ENCODE measurements at regions not wholly inside any gene's neighbourhood (a gene's known extent, or its start where the extent isn't known, plus 50 kb on each side); places are given as distances from the start of the nearest gene placed in this dataset.

- H3K36me3 ChIP-seq (ENCODE audit: insufficient read depth, low read length): no peaks in the 10 kb centered on the region
- no peaks in the 10 kb centered on the region for H3K79me2 ChIP-seq (ENCODE audit: insufficient read depth, low read depth, low read length)
- H4K20me1 ChIP-seq (ENCODE audit: insufficient read depth, low read length): no peaks in the 10 kb centered on the region
- TF ChIP-seq EZH2phosphoT487 (IDR thresholded peaks at IDR 0.05; ENCODE audit: borderline replicate concordance, low read depth, low read length) (no peak), CTCF (conservative IDR thresholded peaks at IDR 0.05; ENCODE audit: low read length) (no peak)
- H3K4me2 ChIP-seq (ENCODE audit: low read length): no peak overlapping the region
- ChIA-PET CTCF (ENCODE audit: unreplicated experiment) (no interaction called here), POLR2A (no interaction called here)
- H3K9me2 ChIP-seq (ENCODE audit: insufficient read depth, low read length): no peaks in the 10 kb centered on the region
- H3K4me3 ChIP-seq (ENCODE audit: low read depth, low read length, poor library complexity, severe bottlenecking): no peak overlapping the region
- intact Hi-C loops (cut with micrococcal nuclease; ENCODE audit: unreplicated experiment): no loop called here
- H3K4me1 ChIP-seq (ENCODE audit: insufficient read depth, low read length, poor library complexity, severe bottlenecking): no peaks in the 10 kb centered on the region
- DNase-seq (ENCODE audit: low spot score): no peak
- BruUV-seq (replicated peaks): no TSS peak
- H3K9me3 ChIP-seq (ENCODE audit: low read length): no peaks in the 10 kb centered on the region
- H2AFZ ChIP-seq (ENCODE audit: low read length): no peak overlapping the region
- no peak overlapping the region for H3K27ac ChIP-seq (ENCODE audit: low read depth, low read length, poor library complexity, severe bottlenecking)
Measured at GRCh38 chr1:208724079-208724478, 479.9 kb upstream of the PLXNA2 start.

GRCh38 chr1:208728815-208729214 is 484.6 kb upstream of the PLXNA2 start:
- no peak overlapping the region for H3K4me2 ChIP-seq (ENCODE audit: low read length)
- intact Hi-C loops (cut with micrococcal nuclease; ENCODE audit: unreplicated experiment): no loop called here
- DNase-seq (ENCODE audit: low spot score): no peak
- CTCF ChIA-PET (ENCODE audit: unreplicated experiment): no interaction called here
- no peak for TF ChIP-seq CTCF (conservative IDR thresholded peaks at IDR 0.05; ENCODE audit: low read length)
- no peak for TF ChIP-seq EZH2phosphoT487 (IDR thresholded peaks at IDR 0.05; ENCODE audit: borderline replicate concordance, low read depth, low read length)
- H3K4me1 ChIP-seq (ENCODE audit: insufficient read depth, low read length, poor library complexity, severe bottlenecking): no peaks in the 10 kb centered on the region
- no peaks in the 10 kb centered on the region for H3K79me2 ChIP-seq (ENCODE audit: insufficient read depth, low read depth, low read length)
- no peaks in the 10 kb centered on the region for H3K36me3 ChIP-seq (ENCODE audit: insufficient read depth, low read length)
- BruUV-seq (replicated peaks): no TSS peak
- H2AFZ ChIP-seq (ENCODE audit: low read length): no peak overlapping the region
- H4K20me1 ChIP-seq (ENCODE audit: insufficient read depth, low read length): no peaks in the 10 kb centered on the region
- no peak overlapping the region for H3K27ac ChIP-seq (ENCODE audit: low read depth, low read length, poor library complexity, severe bottlenecking)
- no peaks in the 10 kb centered on the region for H3K9me2 ChIP-seq (ENCODE audit: insufficient read depth, low read length)
- no peaks in the 10 kb centered on the region for H3K9me3 ChIP-seq (ENCODE audit: low read length)
- H3K4me3 ChIP-seq (ENCODE audit: low read depth, low read length, poor library complexity, severe bottlenecking): no peak overlapping the region
- POLR2A ChIA-PET: no interaction called here

- intact Hi-C loops (cut with micrococcal nuclease; ENCODE audit: unreplicated experiment): no loop called here
- Histone ChIP-seq H2AFZ (ENCODE audit: low read length) (no peak overlapping the region), H3K79me2 (ENCODE audit: insufficient read depth, low read depth, low read length) (no peaks in the 10 kb centered on the region), H3K27ac (ENCODE audit: low read depth, low read length, poor library complexity, severe bottlenecking) (no peak overlapping the region), H3K4me2 (ENCODE audit: low read length) (no peak overlapping the region), H3K9me2 (ENCODE audit: insufficient read depth, low read length) (no peaks in the 10 kb centered on the region), H3K4me3 (ENCODE audit: low read depth, low read length, poor library complexity, severe bottlenecking) (no peak overlapping the region), H3K4me1 (ENCODE audit: insufficient read depth, low read length, poor library complexity, severe bottlenecking) (no peaks in the 10 kb centered on the region), H3K9me3 (ENCODE audit: low read length) (no peaks in the 10 kb centered on the region), H3K36me3 (ENCODE audit: insufficient read depth, low read length) (no peaks in the 10 kb centered on the region), H4K20me1 (ENCODE audit: insufficient read depth, low read length) (no peaks in the 10 kb centered on the region)
- CTCF ChIA-PET (ENCODE audit: unreplicated experiment): no interaction called here
- DNase-seq (ENCODE audit: low spot score): no peak
- BruUV-seq (replicated peaks): no TSS peak
- POLR2A ChIA-PET: interaction anchor here (0.6 kb wide), 1 partner anchor 715 kb away, joined by 7 read pairs; no protein-coding TSS in a partner anchor
- no peak for TF ChIP-seq CTCF (conservative IDR thresholded peaks at IDR 0.05; ENCODE audit: low read length)
- no peak for TF ChIP-seq EZH2phosphoT487 (IDR thresholded peaks at IDR 0.05; ENCODE audit: borderline replicate concordance, low read depth, low read length)
Measured at GRCh38 chr1:208731981-208732821, 488.0 kb upstream of the PLXNA2 start.
